HG02798 (cell line): ENCODE measurements at regions not wholly inside any gene's neighbourhood (a gene's known extent, or its start where the extent isn't known, plus 50 kb on each side); places are given as distances from the start of the nearest gene placed in this dataset.

ENCODE experiments used
- ATAC-seq: cut with Tn5 transposase; IDR thresholded peaks from one replicate; pipeline ENCODE4 v1.9.1; 2021; ENCODE audit warnings: mild to moderate bottlenecking; ENCODE audit not compliant: unreplicated experiment, poor library complexity

GRCh38 chr2:71788186-71788525 lies 334.8 kb downstream of the DYSF start:
- ATAC-seq = no peak

- no peak for ATAC-seq
Observed at GRCh38 chr2:71787476-71788185, 334.3 kb downstream of the DYSF start.

- ATAC-seq = no peak
Observed at GRCh38 chr2:71787108-71787415, 333.7 kb downstream of the DYSF start.

- ATAC-seq = no peak
Observed at GRCh38 chr2:71786291-71787107, 333.1 kb downstream of the DYSF start.

DNA sequence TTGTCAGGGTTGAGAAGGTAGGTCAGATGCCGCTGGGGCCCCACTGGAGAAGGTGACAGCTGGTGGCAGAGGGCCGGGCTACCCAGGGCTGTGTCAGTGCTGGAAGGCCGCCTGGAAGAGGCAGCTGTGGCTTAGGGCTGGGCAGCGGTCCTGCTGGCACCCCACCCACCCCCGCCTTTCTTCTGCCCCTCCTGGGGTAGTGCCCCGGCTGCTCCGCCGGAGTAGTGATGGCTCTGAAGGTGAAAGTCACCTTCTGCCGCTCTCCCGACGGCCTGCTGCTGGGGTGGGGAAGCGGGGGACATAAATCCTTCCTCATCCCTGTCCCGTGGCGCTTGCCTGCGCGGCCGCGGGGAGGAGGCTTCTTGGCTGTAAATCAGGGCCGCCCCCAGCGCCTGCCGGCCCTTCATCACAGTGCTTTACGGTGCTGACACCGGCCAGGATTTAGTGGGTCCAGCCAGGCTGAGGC lies 332.2 kb downstream of the DYSF start:
- no peak for ATAC-seq

DNA sequence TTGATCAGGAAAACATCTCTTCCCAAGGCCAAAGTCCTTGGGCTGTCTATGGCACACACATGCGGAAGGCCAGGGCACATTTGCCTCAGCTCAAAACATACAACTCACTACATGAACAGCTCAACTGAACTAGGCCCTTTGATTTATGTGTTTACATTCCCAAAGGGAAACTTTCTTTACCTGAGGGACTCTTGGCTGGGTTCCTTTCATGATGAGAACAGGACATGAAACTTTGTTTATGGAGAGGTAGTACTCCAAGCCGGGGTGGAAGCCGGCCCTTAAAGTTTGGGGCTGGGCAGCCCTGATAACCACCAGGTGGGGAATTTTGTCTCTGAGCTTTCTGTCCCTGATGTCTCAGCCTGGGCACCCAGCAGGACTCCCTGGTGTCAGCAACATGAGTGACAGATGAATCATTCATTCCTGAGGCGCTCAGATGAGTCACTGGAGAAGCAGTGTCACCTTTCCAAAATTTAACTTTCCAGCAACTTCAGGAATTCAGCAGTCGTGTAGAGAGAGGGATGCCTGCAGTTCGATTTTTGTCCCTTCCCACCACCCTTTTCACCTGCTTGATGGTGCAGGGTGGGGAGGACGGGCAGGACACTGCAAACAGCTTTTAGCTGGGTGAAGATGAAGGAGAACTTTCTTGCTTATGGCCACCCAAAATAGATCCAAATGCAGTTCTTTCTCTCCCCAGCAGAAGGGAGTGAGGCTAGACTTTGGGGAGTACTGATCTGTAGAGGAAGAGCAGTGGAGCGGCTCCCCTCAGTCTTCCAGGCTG lies 331.6 kb downstream of the DYSF start:
- ATAC-seq = no peak

DNA sequence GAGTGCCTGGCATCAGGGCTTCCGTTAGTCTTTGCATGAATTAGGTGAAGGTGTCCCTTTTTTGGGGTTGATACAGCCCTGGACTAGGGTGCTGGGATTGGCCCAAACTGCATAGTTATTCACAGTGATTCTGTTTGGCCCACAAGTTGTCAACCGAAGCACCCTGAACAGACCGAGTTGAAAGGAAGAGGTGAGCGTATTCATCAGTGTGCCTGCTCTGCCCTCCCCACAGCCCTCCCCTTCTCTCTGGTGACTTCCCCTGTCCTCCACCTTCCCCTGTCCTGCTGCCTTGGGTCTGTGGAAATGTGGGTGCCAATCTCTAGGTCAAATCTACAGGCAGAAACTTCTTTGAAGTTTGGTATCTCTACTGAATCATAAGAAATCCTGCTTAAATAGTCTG lies 330.5 kb downstream of the DYSF start:
- ATAC-seq = no peak

GRCh38 chr2:71783215-71783614 lies 329.9 kb downstream of the DYSF start:
- no peak for ATAC-seq

GRCh38 chr2:71782323-71782722 lies 329.0 kb downstream of the DYSF start:
- ATAC-seq = no peak

DNA sequence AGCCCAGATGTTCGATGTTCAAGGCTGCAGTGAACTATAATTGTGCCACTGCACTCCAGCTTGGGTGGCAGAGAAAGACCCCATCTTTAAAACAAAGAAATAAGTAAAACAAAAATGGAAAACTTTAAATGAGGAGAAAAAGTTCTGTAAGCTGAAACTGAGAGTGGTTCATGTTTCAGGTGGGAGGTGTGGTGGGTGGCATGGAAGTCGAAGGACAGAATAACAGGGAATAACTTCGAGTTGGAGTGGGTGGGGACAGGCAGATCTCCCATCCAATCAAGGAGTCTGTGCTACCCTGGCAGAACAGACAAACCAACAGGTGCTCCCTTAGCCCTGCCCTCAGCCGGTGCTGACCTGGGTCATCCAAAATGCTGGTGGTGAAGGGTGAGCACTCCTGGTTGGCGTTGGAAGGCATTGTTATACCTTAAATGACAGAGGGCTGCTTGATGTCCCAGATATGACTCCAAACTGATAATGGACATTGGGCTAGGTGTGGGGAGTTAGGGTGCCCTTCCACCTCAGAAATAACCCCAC lies 328.4 kb downstream of the DYSF start:
- ATAC-seq = no peak

DNA sequence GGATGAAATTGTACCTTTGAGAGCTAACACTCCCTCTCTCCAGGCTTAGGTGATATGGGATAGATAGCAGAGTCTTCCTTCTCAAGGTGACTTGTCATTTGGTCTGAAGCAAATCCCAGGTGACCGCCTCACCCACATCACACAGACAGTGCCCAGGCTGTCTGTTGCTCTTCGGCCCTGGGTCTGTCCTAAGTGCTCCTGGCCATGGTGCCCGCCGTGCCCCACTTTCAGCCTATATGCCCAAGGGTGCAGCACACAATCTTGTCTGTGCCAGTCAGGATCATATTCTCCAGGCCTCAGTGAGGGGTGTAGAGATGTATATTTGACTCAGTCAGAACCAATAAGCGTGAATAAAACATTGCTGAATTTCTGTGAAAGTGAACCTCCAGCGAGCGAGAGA lies 326.8 kb downstream of the DYSF start:
- no peak for ATAC-seq

GRCh38 chr2:71779774-71780105 lies 326.4 kb downstream of the DYSF start:
- no peak for ATAC-seq

GRCh38 chr2:71778936-71779773 lies 325.8 kb downstream of the DYSF start:
- no peak for ATAC-seq

DNA sequence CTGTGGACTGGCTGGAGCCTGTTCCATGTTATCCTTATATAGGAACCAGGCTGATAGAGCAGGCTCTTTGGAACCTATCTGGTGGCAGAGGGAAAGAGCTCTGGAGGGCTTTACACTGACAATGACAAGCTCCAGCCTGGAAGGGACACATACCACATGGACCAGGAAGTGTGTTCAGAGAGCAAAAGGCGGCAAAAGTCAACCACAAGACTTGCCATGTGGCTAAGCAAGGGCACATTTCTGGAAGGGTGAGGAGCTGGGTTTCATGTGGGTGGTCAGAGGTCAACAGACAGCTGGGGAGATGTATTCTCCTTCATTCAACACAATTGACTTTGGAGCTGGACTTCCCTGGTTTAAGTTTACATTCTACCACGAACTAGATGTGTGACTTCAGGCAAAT lies 325.2 kb downstream of the DYSF start:
- no peak for ATAC-seq

DNA sequence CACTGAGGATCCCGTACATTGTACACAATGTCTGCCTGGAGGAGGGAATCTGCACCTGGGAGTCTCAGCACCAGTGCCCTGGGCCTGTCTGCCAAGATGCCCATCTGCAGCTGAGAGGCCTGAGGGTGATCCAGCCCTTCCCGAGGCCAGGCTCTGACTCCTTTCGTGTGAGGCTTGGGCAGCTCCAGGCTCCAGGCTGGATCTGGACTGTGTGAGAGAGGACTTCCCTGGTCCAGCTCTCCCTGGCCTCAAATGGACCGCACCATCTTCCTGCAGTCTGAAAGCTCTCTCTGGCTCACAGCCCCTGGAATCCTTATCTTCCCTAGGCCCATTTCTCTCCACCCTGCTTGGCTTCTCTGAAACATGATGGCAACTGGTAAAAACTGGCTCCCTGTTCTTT lies 324.6 kb downstream of the DYSF start:
- no peak for ATAC-seq

DNA sequence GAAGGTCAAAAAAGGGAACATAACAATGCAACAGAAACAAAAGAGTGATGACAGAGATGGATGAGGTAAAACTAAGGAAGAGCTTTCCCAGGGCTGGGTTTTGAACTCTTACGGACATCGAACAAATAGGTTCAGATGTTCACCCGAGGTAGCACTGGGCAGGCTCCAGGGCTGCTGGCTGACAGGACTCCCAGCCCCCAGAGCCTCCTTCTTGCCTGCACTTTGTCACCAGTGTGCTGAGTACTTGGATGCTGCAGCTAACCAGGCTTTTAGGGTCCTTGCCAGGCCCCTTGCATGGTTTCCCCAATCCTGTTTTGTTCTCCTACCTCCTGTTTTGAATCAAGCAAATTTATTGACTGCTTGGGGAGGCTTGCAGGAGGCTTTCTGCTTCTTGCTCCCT lies 322.9 kb downstream of the DYSF start:
- no peak for ATAC-seq

DNA sequence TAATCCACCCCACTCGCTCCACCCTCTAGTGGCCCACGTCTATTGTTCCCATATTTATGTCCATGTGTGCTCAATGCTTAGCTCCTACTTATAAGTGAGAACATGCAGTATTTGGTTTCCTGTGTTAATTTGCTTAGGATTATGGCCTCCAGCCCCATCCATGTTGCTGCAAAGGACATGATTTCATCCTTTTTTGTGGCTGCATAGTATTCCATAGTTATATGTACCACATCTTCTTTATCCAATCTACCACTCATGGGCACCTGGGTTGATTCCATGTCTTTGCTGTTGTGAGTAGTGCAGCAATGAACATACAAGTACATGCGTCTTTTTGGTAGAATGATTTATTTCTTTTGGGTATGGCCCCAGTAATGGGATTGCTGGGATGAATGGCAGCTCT lies 319.9 kb downstream of the DYSF start:
- ATAC-seq = no peak

GRCh38 chr2:71772510-71773172 lies 319.3 kb downstream of the DYSF start:
- ATAC-seq = no peak

DNA sequence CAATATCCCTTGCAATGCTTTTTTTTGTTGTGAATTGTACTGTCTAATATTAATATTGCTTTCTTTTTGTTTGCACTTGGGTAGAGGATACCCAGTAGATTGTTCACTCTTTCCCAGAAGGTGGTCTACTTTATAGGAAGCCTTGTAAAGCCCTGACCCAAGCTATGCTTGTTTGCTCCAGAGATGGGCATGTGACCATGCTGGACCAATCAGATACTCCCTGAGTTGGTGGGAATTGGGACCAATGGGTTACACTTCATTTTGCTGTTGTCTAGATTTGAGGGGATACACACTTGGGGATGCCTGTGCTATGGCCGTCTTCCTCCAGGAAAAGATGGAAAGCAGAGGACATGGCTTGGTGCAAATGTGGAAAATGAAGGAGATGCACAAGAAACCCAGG lies 314.3 kb downstream of the DYSF start:
- ATAC-seq = no peak

DNA sequence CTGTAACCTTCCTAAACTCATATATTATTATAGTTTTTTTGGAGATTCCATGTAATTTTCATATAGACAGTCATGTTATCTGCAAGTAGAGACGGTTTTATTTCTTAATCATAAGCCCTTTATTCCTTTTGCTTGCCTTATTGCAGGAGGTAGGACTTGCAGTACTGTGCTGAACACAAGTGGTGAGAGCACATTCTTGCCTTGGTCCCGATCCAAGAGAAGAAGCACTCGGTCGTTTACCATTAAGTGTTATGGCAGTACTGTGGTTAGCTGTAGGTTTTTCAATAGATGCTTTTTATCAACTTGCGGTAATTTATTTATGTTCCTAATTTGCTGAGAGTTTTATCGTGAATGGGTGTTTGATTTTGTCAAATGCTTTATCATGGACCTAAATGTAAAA lies 305.7 kb downstream of the DYSF start:
- ATAC-seq = no peak
